ENCODE measurements at regions not wholly inside any gene's neighbourhood (a gene's known extent, or its start where the extent isn't known, plus 50 kb on each side); places are given as distances from the start of the nearest gene placed in this dataset.

- peaks cover 0 to under 1% of the 10 kb centered on the region in 2 donors for H3K4me1 ChIP-seq (replicated peaks in 1 of 2)
- no peak for TF ChIP-seq CTCF (IDR thresholded peaks at IDR 0.05)
- TF ChIP-seq POLR2A (IDR thresholded peaks at IDR 0.05) = no peak
- H3K9me3 ChIP-seq (replicated peaks in 1 of 3) = no peaks in the 10 kb centered on the region
- H3K4me3 ChIP-seq = no peak overlapping the region
- no peak for DNase-seq
- H3K27me3 ChIP-seq = no peaks in the 10 kb centered on the region
- intact Hi-C loops (cut with DNase I) = no loop called here
- H3K36me3 ChIP-seq (replicated peaks in 1 of 2) = no peaks in the 10 kb centered on the region
- no peak overlapping the region for H3K27ac ChIP-seq
- 75 to 90% (median 86%) methylated on average over 4 of the region's 4 CpGs for WGBS, 4 donors
Observed at GRCh38 chr7:41472427-41473125, 230.3 kb downstream of the INHBA start.

DNA sequence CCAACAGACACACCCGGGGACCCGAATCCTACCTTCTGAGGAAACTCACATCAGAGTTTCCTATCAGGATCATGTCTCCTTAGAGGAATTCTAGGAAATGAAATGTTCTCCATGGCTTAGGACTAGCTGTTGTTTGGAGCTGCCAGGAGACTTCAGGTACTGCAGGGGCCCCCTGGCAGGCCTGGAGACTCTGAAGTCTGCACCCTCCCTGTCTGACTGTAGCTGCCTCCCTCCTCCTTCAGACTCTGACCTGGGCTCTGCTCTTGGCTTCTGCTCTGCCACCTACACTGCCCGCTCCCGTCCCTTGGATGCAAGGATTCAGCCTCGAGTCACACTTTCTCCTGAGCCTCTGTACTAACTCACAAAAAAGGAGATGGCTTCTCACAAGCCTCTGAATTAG, 232.8 kb downstream of the INHBA start:
- DNase-seq = no peak
- H3K9me3 ChIP-seq (replicated peaks in 1 of 3) = no peaks in the 10 kb centered on the region
- intact Hi-C loops (cut with DNase I) = no loop called here
- no peaks in the 10 kb centered on the region for H3K36me3 ChIP-seq (replicated peaks in 1 of 2)
- no peak overlapping the region for H3K4me3 ChIP-seq
- WGBS, 4 donors = 87 to 98% (median 94%) methylated on average over 3 to 5 of the region's 5 CpGs
- no peak for TF ChIP-seq POLR2A (IDR thresholded peaks at IDR 0.05)
- no peak for TF ChIP-seq CTCF (IDR thresholded peaks at IDR 0.05)
- no peak overlapping the region for H3K27ac ChIP-seq
- H3K4me1 ChIP-seq (replicated peaks in 1 of 2) = no peaks in the 10 kb centered on the region
- no peaks in the 10 kb centered on the region for H3K27me3 ChIP-seq

DNA sequence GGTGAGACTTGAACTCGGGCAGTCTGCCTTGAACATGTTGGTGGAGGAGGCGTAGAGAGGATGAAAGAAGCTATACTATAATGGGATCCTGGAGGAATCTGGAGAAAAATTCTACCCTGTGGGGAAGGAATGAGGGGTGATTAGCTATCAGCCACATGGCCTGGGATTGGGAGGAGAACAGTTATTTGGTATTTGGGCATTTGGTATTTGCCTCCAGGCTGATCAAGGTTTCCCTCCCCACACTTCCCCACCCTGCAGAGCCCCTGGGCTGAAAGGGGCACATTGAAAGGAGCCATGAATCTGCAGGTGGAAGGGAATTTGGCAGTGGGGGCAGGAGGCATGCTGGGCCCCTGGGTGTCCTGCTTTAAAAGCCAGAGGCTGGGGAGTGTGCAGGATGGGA, 235.3 kb downstream of the INHBA start:
- Histone ChIP-seq H3K4me3 (no peak overlapping the region), H3K4me1 (replicated peaks in 1 of 2) (no peaks in the 10 kb centered on the region), H3K36me3 (replicated peaks in 1 of 2) (no peaks in the 10 kb centered on the region), H3K9me3 (replicated peaks in 1 of 3) (no peaks in the 10 kb centered on the region), H3K27ac (no peak overlapping the region), H3K27me3 (no peaks in the 10 kb centered on the region)
- DNase-seq = no peak
- intact Hi-C loops (cut with DNase I) = no loop called here
- WGBS, 4 donors = 92 to 98% (median 97%) methylated on average over 2 of the region's 2 CpGs
- no peak for TF ChIP-seq POLR2A (IDR thresholded peaks at IDR 0.05)
- no peak for TF ChIP-seq CTCF (IDR thresholded peaks at IDR 0.05)

DNA sequence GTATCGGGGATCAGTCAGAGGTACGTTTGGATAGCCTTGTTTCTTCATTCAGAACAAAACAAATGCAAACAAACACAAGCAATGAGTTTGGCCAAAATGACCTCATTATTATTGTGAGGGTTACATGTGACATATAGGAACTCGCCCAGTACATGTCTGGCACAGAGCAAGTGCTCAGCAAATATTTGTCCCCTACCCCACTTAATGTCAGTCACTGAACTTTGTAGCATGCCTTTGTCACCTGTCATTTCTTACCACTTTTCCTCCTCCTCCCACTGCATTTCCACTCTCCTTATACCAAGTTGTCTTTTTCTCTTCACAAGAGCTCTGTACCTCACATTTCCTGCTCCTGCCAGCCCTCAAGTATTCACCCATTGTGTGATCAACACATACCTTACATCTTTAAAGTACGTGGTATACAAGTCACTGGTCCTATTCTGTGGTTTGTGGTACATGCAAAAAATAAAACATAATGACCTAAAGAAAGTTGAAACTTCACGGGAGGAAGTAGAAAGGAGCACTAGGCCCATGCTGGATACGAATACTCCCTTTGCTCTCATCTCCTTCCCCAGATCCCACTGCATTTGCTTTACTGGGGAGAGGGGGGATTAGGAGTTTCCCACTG, 236.0 kb downstream of the INHBA start:
- H3K27me3 ChIP-seq = no peaks in the 10 kb centered on the region
- TF ChIP-seq CTCF (IDR thresholded peaks at IDR 0.05) = no peak
- TF ChIP-seq POLR2A (IDR thresholded peaks at IDR 0.05) = no peak
- H3K27ac ChIP-seq = no peak overlapping the region
- intact Hi-C loops (cut with DNase I) = no loop called here
- H3K36me3 ChIP-seq (replicated peaks in 1 of 2) = no peaks in the 10 kb centered on the region
- no peaks in the 10 kb centered on the region for H3K4me1 ChIP-seq (replicated peaks in 1 of 2)
- DNase-seq = no peak
- no peak overlapping the region for H3K4me3 ChIP-seq
- 80 to 85% (median 81%) methylated on average over 6 of the region's 6 CpGs for WGBS, 4 donors
- no peaks in the 10 kb centered on the region for H3K9me3 ChIP-seq (replicated peaks in 1 of 3)
